K562 (cell line): ENCODE measurements at regions not wholly inside any gene's neighbourhood (a gene's known extent, or its start where the extent isn't known, plus 50 kb on each side); places are given as distances from the start of the nearest gene placed in this dataset.

ENCODE experiments used
- ATAC-seq: fragments of 200-7000 bp; cut with Tn5 transposase; 3 replicates; pipeline ENCODE4 v1.9.1; 2020; ENCODE audit warnings: moderate library complexity
- BruUV-seq: library from RNA; stranded (reverse); fragments of 400-500 nt; replicated peaks from 2 replicates; lab custom pipeline; 2021; lab: Mats Ljungman, UMichigan
- CTCF ChIA-PET: fragments of 300-600 bp; formaldehyde crosslinking; extraction: SDS; loops from one replicate; lab custom pipeline; 2021; ENCODE audit warnings: low intra/inter-chr PET ratio; lab: Yijun Ruan, JAX
- POLR2A ChIA-PET: fragments of 300-600, 350-650 bp; sonication (Branson Sonifier 250); formaldehyde crosslinking; extraction: SDS; loops from one replicate; lab custom pipeline; 2021; ENCODE audit warnings: antibody characterized with exemption, inconsistent platforms; lab: Yijun Ruan, JAX
- DNase-seq, 4 experiments: peaks; one replicate each; pipeline versions ENCODE4 v3.0.0 to v3.0.0-alpha.2; 2011 to 2018; ENCODE audit warnings: low spot score in 3 of 4, mixed read lengths in 3 of 4; ENCODE audit errors: extremely low read depth in 1 of 4
- FAIRE-seq: peaks from 2 replicates; lab custom pipeline; 2011; peaks lifted over from hg19 to GRCh38; lab: Jason Lieb, UNC
- H2AFZ ChIP-seq: 2 replicates; pipeline ENCODE4 v1.6.0; 2011; ENCODE audit warnings: low read depth, low read length, control low read depth, inconsistent platforms
- H3K27ac ChIP-seq: fragments of 200-600 bp; 3 replicates; pipeline ENCODE4 v1.8.0; 2011; ENCODE audit warnings: low read depth, mild to moderate bottlenecking, control low read depth, inconsistent platforms, low read length, moderate library complexity, mixed read lengths; ENCODE audit errors: extremely low read depth
- H3K27me3 ChIP-seq, 2 experiments: fragments of 300-600 bp in 1 of 2; 2 replicates in 1 of 2; 3 replicates in 1 of 2; pipeline versions ENCODE4 v1.6.0 to v1.8.0; 2011; ENCODE audit warnings: inconsistent platforms in 2 of 2, low read length in 2 of 2, mild to moderate bottlenecking in 1 of 2, mixed read lengths in 1 of 2, moderate library complexity in 1 of 2; ENCODE audit not compliant: control insufficient read depth in 2 of 2, insufficient read depth in 2 of 2
- H3K36me3 ChIP-seq: fragments of 300-600 bp; 3 replicates; pipeline ENCODE4 v1.8.0; 2011; ENCODE audit warnings: mild to moderate bottlenecking, low read length, inconsistent platforms; ENCODE audit not compliant: control insufficient read depth, insufficient read depth
- H3K4me1 ChIP-seq, 2 experiments: fragments of 200-600 bp in 1 of 2; replicated peaks in 1 of 2; 2 replicates in 1 of 2; 3 replicates in 1 of 2; pipeline versions ENCODE4 v1.5.1 to v1.8.0; 2011; ENCODE audit warnings: inconsistent platforms in 2 of 2, low read length in 2 of 2, mild to moderate bottlenecking in 1 of 2, mixed read lengths in 1 of 2, moderate library complexity in 1 of 2; ENCODE audit not compliant: control insufficient read depth in 2 of 2, insufficient read depth in 2 of 2
- H3K4me2 ChIP-seq: 2 replicates; pipeline ENCODE4 v1.6.1; 2011; ENCODE audit warnings: low read length, control low read depth, inconsistent platforms, mixed read lengths; ENCODE audit not compliant: insufficient read depth
- H3K4me3 ChIP-seq: fragments of 200-600 bp; sonication (generic), shearing (Covaris generic); 2 replicates; pipeline ENCODE4 v1.5.1; 2016; ENCODE audit warnings: control low read depth, inconsistent platforms
- H3K79me2 ChIP-seq: fragments of 200-600 bp; 3 replicates; pipeline ENCODE4 v1.8.0; 2011; ENCODE audit warnings: low read length, inconsistent platforms; ENCODE audit not compliant: control insufficient read depth, insufficient read depth
- H3K9ac ChIP-seq, 2 experiments: 2 replicates each; pipeline versions ENCODE4 v1.6.0 to v1.6.1; 2011; ENCODE audit warnings: low read depth in 2 of 2, low read length in 2 of 2, control low read depth in 1 of 2, inconsistent platforms in 1 of 2, mild to moderate bottlenecking in 1 of 2, mixed read lengths in 1 of 2; ENCODE audit not compliant: insufficient read depth in 1 of 2
- H3K9me1 ChIP-seq: one replicate; pipeline ENCODE4 v1.6.0; 2011; ENCODE audit warnings: inconsistent platforms, mild to moderate bottlenecking, low read length, moderate library complexity; ENCODE audit not compliant: control insufficient read depth, insufficient read depth
- H3K9me3 ChIP-seq: replicated peaks from 2 replicates; pipeline ENCODE4 v1.5.1; 2011; ENCODE audit warnings: low read depth, low read length, inconsistent platforms; ENCODE audit not compliant: control insufficient read depth, insufficient read depth
- H4K20me1 ChIP-seq: replicated peaks from 2 replicates; pipeline ENCODE4 v1.6.1; 2011; ENCODE audit warnings: low read length, inconsistent platforms, mixed read lengths; ENCODE audit not compliant: control insufficient read depth, insufficient read depth
- CCNT2 ChIP-seq: IDR thresholded peaks from 2 replicates; pipeline ENCODE4 v1.6.1; 2011; ENCODE audit warnings: borderline replicate concordance, low read depth, mild to moderate bottlenecking, moderate library complexity, mixed read lengths, low read length; ENCODE audit not compliant: insufficient read length; ENCODE audit errors: extremely low read depth
- CTBP1 ChIP-seq: fragments of 450-650 bp; IDR thresholded peaks from 2 replicates; pipeline ENCODE4 v1.6.1; 2016; ENCODE audit warnings: borderline replicate concordance
- EGR1 ChIP-seq: fragments of 450-650 bp; conservative IDR thresholded peaks from 2 replicates; pipeline ENCODE4 v1.6.1; 2017; ENCODE audit warnings: mild to moderate bottlenecking
- KDM5B ChIP-seq: fragments of 200-600 bp; sonication (generic); IDR thresholded peaks from 2 replicates; pipeline ENCODE4 v1.6.1; 2012; ENCODE audit warnings: low read depth, mild to moderate bottlenecking, moderate library complexity, low read length, control low read depth, inconsistent platforms; ENCODE audit not compliant: insufficient replicate concordance
- MYBL2 ChIP-seq, 2 experiments: fragments of 450-650 bp in 1 of 2; sonication (generic) in 1 of 2; formaldehyde crosslinking in 1 of 2; IDR thresholded peaks; 2 replicates each; pipeline versions ENCODE4 v1.6.1 to v1.8.1; 2017 to 2022; ENCODE audit warnings: borderline replicate concordance in 1 of 2, inconsistent platforms in 1 of 2, low read depth in 1 of 2, mild to moderate bottlenecking in 1 of 2, missing genetic modification reagents in 1 of 2, moderate library complexity in 1 of 2
- PHB2 ChIP-seq: fragments of 450-650 bp; IDR thresholded peaks from 2 replicates; pipeline ENCODE4 v1.6.1; 2017; ENCODE audit warnings: low read depth
- PPARD ChIP-seq: fragments of 250-450 bp; sonication (Bioruptor Pico); IDR thresholded peaks from 2 replicates; pipeline ENCODE4 v1.8.0; 2022; ENCODE audit warnings: inconsistent platforms, mild to moderate bottlenecking, moderate library complexity
- PURB ChIP-seq: sonication (generic); formaldehyde crosslinking; IDR thresholded peaks from 2 replicates; pipeline ENCODE4 v1.9.0; 2021; ENCODE audit warnings: low read depth, mild to moderate bottlenecking, missing genetic modification reagents
- RBM34 ChIP-seq: fragments of 200-400 bp; formaldehyde crosslinking; IDR thresholded peaks from 2 replicates; pipeline ENCODE4 v1.6.1; 2018; ENCODE audit warnings: low read length, borderline replicate concordance; ENCODE audit not compliant: insufficient read depth
- SIRT6 ChIP-seq: IDR thresholded peaks from one replicate; pipeline ENCODE4 v1.6.1; 2012; ENCODE audit warnings: low read depth, mild to moderate bottlenecking, control low read depth, inconsistent platforms, low read length, moderate library complexity
- ZNF3 ChIP-seq: fragments of 250-450 bp; sonication (Bioruptor Pico); IDR thresholded peaks from 2 replicates; pipeline ENCODE4 v1.5.0; 2021; ENCODE audit warnings: mild to moderate bottlenecking, moderate library complexity
- ZNF75A ChIP-seq: fragments of 450-650 bp; formaldehyde crosslinking; IDR thresholded peaks from 2 replicates; pipeline ENCODE4 v1.4.0; 2020; ENCODE audit warnings: mild to moderate bottlenecking
- WGBS: fragments of 100-300 bp; shearing (Covaris generic); methylation state at CpG from one replicate; pipeline ENCODE4 v1.1.6; 2016; ENCODE audit warnings: low coverage, mixed read lengths; ENCODE audit not compliant: insufficient coverage; ENCODE audit errors: missing lambda C conversion rate; 5-methylcytosine and 5-hydroxymethylcytosine counted together
- in situ Hi-C: fragments of 300-500 bp; cut with MboI; formaldehyde crosslinking; loops from 4 replicates; pipeline ENCODE4 v1.15.0; 2018; ENCODE audit warnings: inconsistent platforms, mixed read lengths
- intact Hi-C: fragments of 100-400 bp; cut with micrococcal nuclease; formaldehyde crosslinking; loops from 2 replicates; pipeline ENCODE4 v1.14.2; 2022
- TF ChIP-seq, protein P1 (sequence below): sonication (generic); formaldehyde crosslinking; IDR thresholded peaks from 2 replicates; pipeline ENCODE4 v1.4.0; 2020; ENCODE audit warnings: mild to moderate bottlenecking, missing genetic modification reagents

DNA sequence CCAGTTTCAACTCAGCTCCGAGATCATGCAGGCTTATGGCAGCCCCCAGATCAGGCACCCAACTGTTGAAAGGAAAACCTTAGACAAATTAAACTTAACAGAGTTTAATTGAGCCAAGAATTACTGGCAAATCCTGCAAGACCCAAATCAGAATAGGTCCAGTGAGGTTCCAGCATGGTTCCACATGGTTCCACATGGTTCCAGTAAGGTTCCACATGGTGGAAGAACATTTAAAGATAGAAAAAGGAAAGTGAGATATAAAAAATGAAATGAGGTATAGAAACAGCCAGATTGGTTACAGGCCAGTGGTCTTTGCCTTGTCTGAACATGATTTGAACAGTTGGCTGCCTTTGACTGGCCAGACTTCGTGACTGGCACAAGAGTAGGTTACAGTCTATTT lies 288.8 kb upstream of the LRRC7 start:
- Histone ChIP-seq H3K9me3 (no peaks in the 10 kb centered on the region), H3K27ac (no peak overlapping the region), H3K9ac (no peak overlapping the region), H3K36me3 (no peaks in the 10 kb centered on the region), H3K4me1 (no peaks in the 10 kb centered on the region), H3K27me3 (no peaks in the 10 kb centered on the region), H3K4me3 (no peak overlapping the region), H3K4me2 (no peak overlapping the region), H2AFZ (no peak overlapping the region), H3K9me1 (no peaks in the 10 kb centered on the region), H4K20me1 (no peaks in the 10 kb centered on the region), H3K79me2 (no peaks in the 10 kb centered on the region)
- intact Hi-C loops, result no loop called here
- FAIRE-seq, result no peak
- 0% methylated on average over 2 of the region's 2 CpGs for WGBS
- in situ Hi-C loops, result no loop called here
- no peak for ATAC-seq
- no TSS peak for BruUV-seq
- no peak for TF ChIP-seq MYBL2 (IDR thresholded peaks at IDR 0.05; ENCODE audit: low read depth)
- TF ChIP-seq MYBL2 (CRISPR knock-in tag; IDR thresholded peaks at IDR 0.05; ENCODE audit: borderline replicate concordance), result no peak
- TF ChIP-seq PHB2, result no peak
- no peak for TF ChIP-seq PURB (CRISPR knock-in tag)
- TF ChIP-seq ZNF3 (CRISPR knock-in tag), result no peak
- no peak for TF ChIP-seq RBM34
- TF ChIP-seq, protein P1, sequence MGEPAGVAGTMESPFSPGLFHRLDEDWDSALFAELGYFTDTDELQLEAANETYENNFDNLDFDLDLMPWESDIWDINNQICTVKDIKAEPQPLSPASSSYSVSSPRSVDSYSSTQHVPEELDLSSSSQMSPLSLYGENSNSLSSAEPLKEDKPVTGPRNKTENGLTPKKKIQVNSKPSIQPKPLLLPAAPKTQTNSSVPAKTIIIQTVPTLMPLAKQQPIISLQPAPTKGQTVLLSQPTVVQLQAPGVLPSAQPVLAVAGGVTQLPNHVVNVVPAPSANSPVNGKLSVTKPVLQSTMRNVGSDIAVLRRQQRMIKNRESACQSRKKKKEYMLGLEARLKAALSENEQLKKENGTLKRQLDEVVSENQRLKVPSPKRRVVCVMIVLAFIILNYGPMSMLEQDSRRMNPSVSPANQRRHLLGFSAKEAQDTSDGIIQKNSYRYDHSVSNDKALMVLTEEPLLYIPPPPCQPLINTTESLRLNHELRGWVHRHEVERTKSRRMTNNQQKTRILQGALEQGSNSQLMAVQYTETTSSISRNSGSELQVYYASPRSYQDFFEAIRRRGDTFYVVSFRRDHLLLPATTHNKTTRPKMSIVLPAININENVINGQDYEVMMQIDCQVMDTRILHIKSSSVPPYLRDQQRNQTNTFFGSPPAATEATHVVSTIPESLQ (CRISPR knock-in tag), result no peak
- no peak for TF ChIP-seq PPARD (CRISPR knock-in tag)
- no peak for TF ChIP-seq CCNT2
- TF ChIP-seq CTBP1, result no peak
- no peak for TF ChIP-seq SIRT6
- TF ChIP-seq KDM5B, result no peak
- no peak for TF ChIP-seq EGR1
- no peak for TF ChIP-seq ZNF75A (CRISPR knock-in tag)
- POLR2A ChIA-PET, result no interaction called here
- CTCF ChIA-PET, result no interaction called here
- DNase-seq, result no peak
